A673 (cell line): ENCODE measurements at regions not wholly inside any gene's neighbourhood (a gene's known extent, or its start where the extent isn't known, plus 50 kb on each side); places are given as distances from the start of the nearest gene placed in this dataset.

Source experiments
- CTCF ChIP-seq: fragments of 300-800, 200-600 bp; sonication (generic); conservative IDR thresholded peaks from 2 replicates; pipeline ENCODE4 v1.5.1; 2017; ENCODE audit warnings: low read depth, mild to moderate bottlenecking, antibody characterized with exemption, low read length, moderate library complexity, mixed read lengths
- EZH2 ChIP-seq: fragments of 200-600 bp; sonication (generic); IDR thresholded peaks from 2 replicates; pipeline ENCODE4 v1.6.1; 2017; ENCODE audit warnings: borderline replicate concordance, low read depth, mild to moderate bottlenecking, mixed read lengths, antibody characterized with exemption, low read length; ENCODE audit not compliant: poor library complexity, severe bottlenecking

- TF ChIP-seq CTCF (no peak), EZH2 (no peak)
Measured at GRCh38 chr9:16306586-16306985, 563.9 kb downstream of the BNC2 start.
